ENCODE measurements at regions not wholly inside any gene's neighbourhood (a gene's known extent, or its start where the extent isn't known, plus 50 kb on each side); places are given as distances from the start of the nearest gene placed in this dataset.

DNA sequence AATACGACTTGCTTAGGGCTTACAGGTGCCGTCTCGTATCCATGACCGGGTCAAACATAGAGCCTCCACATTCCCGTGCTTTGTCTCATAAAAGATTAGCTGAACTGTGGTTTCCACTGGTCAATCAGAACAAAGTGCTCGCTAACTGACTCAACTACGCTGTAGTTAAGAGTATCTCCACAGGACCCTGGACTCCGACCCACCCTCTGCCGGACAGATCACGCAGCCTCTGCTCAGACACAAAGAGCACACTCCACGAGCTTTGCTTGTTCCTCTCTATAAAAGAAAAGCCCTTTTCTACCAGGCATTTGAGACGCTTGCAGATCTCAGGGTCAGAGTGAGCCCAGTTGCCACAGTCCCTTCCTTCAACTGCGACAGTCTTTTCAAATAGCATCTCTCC lies 298.7 kb upstream of the CDH4 start:
- in situ Hi-C loops (cut with HindIII; ENCODE audit: low pct_unique_long_range_greater_than_20kb, low sequenced_read_pairs) (no loop called here), intact Hi-C loops (cut with micrococcal nuclease; ENCODE audit: unreplicated experiment) (no loop called here)
- H3K36me3 ChIP-seq (ENCODE audit: control insufficient read depth, insufficient read depth, low read length), result no peaks in the 10 kb centered on the region
- no peak for TF ChIP-seq SIN3A (IDR thresholded peaks at IDR 0.05; ENCODE audit: borderline replicate concordance, insufficient read depth, low read depth, low read length)
- ATAC-seq, result no peak
- no peak for DNase-seq (ENCODE audit: low read depth, low spot score)
- H3K4me3 ChIP-seq (ENCODE audit: low read depth in 2 of 2, low read length in 2 of 2), result no peak overlapping the region
- H3K4me1 ChIP-seq (ENCODE audit: control insufficient read depth, insufficient read depth, low read length), result no peaks in the 10 kb centered on the region
- no peak overlapping the region for H3K27ac ChIP-seq (ENCODE audit: low read length)
- BruUV-seq (replicated peaks), result no TSS peak
- no peaks in the 10 kb centered on the region for H3K9me3 ChIP-seq (ENCODE audit: control insufficient read depth, insufficient read depth, low read depth, low read length)
- no peaks in the 10 kb centered on the region for H3K27me3 ChIP-seq (ENCODE audit: control insufficient read depth, insufficient read depth, low read length)
- CTCF ChIA-PET, result no interaction called here
- POLR2A ChIA-PET, result no interaction called here

- ChIA-PET POLR2A (no interaction called here), CTCF (no interaction called here)
- Histone ChIP-seq H3K4me3 (ENCODE audit: low read depth in 2 of 2, low read length in 2 of 2) (no peak overlapping the region), H3K27me3 (ENCODE audit: control insufficient read depth, insufficient read depth, low read length) (no peaks in the 10 kb centered on the region; the same call in 1 of the 2 replicates), H3K27ac (ENCODE audit: low read length) (no peak overlapping the region), H3K4me1 (ENCODE audit: control insufficient read depth, insufficient read depth, low read length) (no peaks in the 10 kb centered on the region), H3K9me3 (ENCODE audit: control insufficient read depth, insufficient read depth, low read depth, low read length) (no peaks in the 10 kb centered on the region), H3K36me3 (ENCODE audit: control insufficient read depth, insufficient read depth, low read length) (no peaks in the 10 kb centered on the region)
- DNase-seq (ENCODE audit: low read depth, low spot score), result no peak
- in situ Hi-C loops (cut with HindIII; ENCODE audit: low pct_unique_long_range_greater_than_20kb, low sequenced_read_pairs) (no loop called here), intact Hi-C loops (cut with micrococcal nuclease; ENCODE audit: unreplicated experiment) (no loop called here)
- TF ChIP-seq POLR2AphosphoS5 (IDR thresholded peaks at IDR 0.05; ENCODE audit: low read depth, low read length), result no peak
- no peak for TF ChIP-seq SIN3A (IDR thresholded peaks at IDR 0.05; ENCODE audit: borderline replicate concordance, insufficient read depth, low read depth, low read length)
- TF ChIP-seq TCF7L2 (IDR thresholded peaks at IDR 0.05; ENCODE audit: low read depth, low read length), result no peak
- TF ChIP-seq REST (IDR thresholded peaks at IDR 0.05; ENCODE audit: insufficient read depth in 1 of 2, low read depth in 2 of 2, low read length in 1 of 2), result no peak
- BruUV-seq (replicated peaks), result no TSS peak
- ATAC-seq, result no peak
These were observed 296.4 kb upstream of the CDH4 start for GRCh38 chr20:60955706-60956105.

GRCh38 chr20:60956194-60956593 lies 295.9 kb upstream of the CDH4 start:
- BruUV-seq (replicated peaks), result no TSS peak
- in situ Hi-C loops (cut with HindIII; ENCODE audit: low pct_unique_long_range_greater_than_20kb, low sequenced_read_pairs), result no loop called here
- no peaks in the 10 kb centered on the region for H3K36me3 ChIP-seq (ENCODE audit: control insufficient read depth, insufficient read depth, low read length)
- no peak for ATAC-seq
- intact Hi-C loops (cut with micrococcal nuclease; ENCODE audit: unreplicated experiment), result no loop called here
- ChIA-PET CTCF (no interaction called here), POLR2A (no interaction called here)
- no peaks in the 10 kb centered on the region for H3K9me3 ChIP-seq (ENCODE audit: control insufficient read depth, insufficient read depth, low read depth, low read length)
- no peak overlapping the region for H3K4me3 ChIP-seq (ENCODE audit: low read depth in 2 of 2, low read length in 2 of 2)
- H3K4me1 ChIP-seq (ENCODE audit: control insufficient read depth, insufficient read depth, low read length), result no peaks in the 10 kb centered on the region
- DNase-seq (ENCODE audit: low read depth, low spot score), result no peak
- no peaks in the 10 kb centered on the region; the same call in 1 of the 2 replicates for H3K27me3 ChIP-seq (ENCODE audit: control insufficient read depth, insufficient read depth, low read length)
- TF ChIP-seq REST (IDR thresholded peaks at IDR 0.05; ENCODE audit: insufficient read depth in 1 of 2, low read depth in 2 of 2, low read length in 1 of 2) (no peak), CTCF (IDR thresholded peaks at IDR 0.05) (no peak), SIN3A (IDR thresholded peaks at IDR 0.05; ENCODE audit: borderline replicate concordance, insufficient read depth, low read depth, low read length) (no peak), TCF7L2 (IDR thresholded peaks at IDR 0.05; ENCODE audit: low read depth, low read length) (no peak), POLR2AphosphoS5 (IDR thresholded peaks at IDR 0.05; ENCODE audit: low read depth, low read length) (no peak)
- no peak overlapping the region for H3K27ac ChIP-seq (ENCODE audit: low read length)

Data from Panc1 (cell line).